GM18868 (cell line): ENCODE measurements at regions not wholly inside any gene's neighbourhood (a gene's known extent, or its start where the extent isn't known, plus 50 kb on each side); places are given as distances from the start of the nearest gene placed in this dataset.

Experiments used
- ATAC-seq: cut with Tn5 transposase; IDR thresholded peaks from one replicate; pipeline ENCODE4 v1.9.1; 2021; ENCODE audit warnings: mild to moderate bottlenecking, moderate library complexity; ENCODE audit not compliant: unreplicated experiment

DNA sequence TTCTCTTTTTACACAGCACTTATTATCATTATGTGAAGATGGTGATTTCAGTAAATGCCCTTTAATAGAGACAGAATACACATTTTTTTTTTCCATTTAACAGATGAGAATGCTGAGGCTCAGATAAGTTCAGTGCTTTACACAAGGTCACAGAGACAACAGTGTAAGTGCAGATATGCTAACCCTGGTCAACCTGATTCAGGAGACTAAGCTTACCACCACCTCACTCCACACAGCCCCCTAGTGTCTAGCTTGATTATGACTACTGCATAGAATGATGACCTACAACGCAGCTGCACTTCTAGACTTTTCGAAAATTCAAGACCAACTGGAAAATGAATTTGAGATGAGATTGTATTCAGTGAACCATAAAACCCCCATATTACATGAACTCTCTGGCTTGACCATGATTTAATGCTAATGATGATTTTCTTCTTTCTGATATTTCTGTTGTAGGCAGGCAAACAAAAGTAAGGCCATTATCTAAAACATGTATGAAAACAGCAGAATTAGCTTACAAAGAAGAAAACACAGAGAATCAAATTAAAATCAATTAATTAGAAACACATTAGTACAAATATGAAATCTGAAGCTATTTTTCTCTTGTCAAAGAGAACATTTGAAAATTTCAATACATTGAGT is 212.1 kb upstream of the PHACTR1 start:
- ATAC-seq, result peak; percentile 78

DNA sequence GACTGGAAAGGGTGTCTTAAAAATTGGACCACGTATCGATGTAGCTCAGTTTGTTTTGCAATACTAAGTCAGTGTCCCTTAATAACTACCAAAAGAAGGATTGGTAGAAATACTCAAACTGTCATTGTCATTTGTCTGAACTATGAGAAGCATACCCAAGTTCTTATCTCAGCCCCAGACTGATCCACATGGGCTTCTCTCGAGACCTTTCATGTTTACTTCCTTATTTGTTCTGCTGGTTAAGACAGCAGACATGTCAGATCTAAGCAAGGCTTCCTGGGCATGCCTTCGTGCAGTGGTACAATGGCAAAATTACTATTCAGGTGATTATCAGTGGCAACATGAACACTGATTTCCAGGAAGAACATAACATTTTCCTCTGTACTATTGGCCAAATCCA is 211.1 kb upstream of the PHACTR1 start:
- ATAC-seq, result no peak

DNA sequence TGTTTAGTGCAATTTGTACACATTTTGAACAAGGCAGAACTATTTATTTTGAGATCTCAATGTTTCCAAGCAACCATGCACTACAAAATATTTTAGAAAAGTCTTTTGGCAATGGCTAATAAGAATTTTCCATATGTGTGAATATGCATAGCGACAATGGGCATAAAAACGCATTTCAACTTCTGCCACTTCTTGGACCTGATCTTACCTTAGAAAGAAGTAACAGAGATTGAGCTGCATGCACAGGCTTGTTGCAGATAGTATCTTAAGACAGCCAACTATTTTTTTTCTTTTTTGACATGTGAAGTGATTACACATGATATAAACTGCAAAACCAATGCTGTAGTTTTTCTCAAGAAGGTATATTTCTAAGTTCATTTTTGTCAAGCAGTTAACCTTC is 210.4 kb upstream of the PHACTR1 start:
- no peak for ATAC-seq

DNA sequence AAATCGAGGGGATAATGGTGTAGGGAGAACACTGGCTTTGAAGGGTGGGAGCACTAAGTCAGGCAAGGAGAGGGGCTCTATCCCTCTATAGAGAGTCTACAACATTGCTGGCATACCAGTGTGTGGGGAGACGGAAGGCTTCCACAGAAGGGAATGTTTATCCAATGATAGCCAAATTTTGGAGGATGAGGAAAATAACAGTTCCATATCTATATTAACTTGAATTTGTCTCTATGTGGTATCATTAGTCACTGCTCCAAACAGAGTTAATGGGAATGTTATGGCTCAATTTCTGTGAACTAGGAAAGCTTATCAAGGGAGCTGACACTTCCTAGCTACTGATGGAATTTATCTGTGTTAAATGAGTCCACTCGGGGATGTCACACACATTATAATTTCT is 208.9 kb upstream of the PHACTR1 start:
- ATAC-seq, result no peak

DNA sequence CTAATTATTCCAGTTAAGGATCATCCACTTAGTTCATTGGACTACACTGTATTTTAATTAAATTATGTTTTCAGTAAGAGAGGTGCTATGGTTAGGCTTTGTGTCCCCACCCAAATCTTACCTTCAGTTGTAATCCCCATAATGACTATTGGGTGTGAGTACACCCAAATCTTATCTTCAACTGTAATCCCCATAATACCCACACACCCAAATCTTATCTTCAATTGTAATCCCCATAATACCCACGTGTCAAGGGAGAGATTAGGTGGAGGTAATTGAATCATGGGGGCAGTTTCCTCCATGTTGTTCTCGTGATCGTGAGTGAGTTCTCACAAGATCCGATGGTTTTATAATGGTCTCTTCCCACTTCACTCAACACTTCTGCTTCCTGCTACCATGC is 208.0 kb upstream of the PHACTR1 start:
- ATAC-seq, result no peak

DNA sequence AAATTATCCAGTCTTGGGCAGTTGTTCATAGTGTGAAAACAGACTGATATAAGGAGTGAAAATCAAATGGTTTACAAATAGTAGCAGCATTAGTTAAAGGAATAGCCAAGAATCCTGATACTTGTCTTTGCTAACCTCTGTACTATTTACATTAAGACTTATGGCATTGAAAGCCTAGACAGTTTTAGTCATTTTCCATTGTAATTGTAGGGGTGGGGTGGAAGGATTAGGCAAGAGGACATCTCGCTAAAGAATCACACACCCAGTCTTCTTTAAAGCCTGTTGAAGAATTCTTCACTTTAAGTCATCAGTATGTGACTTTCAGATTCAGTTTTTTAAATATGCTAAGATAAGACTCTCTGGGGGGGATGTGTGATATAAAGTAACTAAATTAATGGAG is 207.5 kb upstream of the PHACTR1 start:
- no peak for ATAC-seq

DNA sequence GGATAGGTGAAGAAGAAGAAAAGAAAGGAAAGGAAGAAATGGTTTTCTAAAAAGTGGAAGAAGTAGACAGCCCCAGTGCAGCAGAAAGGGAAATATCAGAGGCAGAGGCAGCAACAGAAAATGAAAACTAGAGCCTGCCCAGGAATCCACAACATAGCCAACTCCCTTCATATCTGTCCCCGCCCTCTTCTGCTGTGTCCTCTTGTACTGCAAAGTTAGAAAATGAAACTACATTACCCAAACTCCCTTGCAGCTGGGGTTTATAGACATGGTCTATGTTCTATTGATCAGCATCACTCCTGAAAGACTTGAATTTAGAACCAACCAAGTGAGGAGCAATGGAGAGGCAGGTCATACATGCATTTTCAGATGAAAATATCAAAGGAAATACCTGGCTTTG is 200.5 kb upstream of the PHACTR1 start:
- ATAC-seq, result peak; percentile 51

DNA sequence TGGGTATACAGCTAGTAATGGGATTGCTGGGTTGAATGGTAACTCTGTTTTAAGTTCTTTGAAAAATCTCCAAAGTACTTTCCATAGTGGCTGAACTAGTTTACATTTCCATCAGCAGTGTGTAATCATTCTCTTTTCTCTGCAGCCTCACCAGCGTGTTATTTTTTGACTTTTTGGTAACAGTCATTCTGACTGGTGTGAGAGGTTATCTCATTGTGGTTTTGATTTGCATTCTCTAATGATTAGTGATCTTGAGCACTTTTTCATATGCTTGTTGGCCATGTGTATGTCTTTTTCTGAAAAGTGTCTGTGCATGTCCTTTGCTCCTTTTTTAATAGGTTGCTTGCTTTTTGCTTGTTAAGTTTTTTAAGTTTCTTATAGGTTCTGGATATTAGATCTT is 194.2 kb upstream of the PHACTR1 start:
- ATAC-seq, result no peak

DNA sequence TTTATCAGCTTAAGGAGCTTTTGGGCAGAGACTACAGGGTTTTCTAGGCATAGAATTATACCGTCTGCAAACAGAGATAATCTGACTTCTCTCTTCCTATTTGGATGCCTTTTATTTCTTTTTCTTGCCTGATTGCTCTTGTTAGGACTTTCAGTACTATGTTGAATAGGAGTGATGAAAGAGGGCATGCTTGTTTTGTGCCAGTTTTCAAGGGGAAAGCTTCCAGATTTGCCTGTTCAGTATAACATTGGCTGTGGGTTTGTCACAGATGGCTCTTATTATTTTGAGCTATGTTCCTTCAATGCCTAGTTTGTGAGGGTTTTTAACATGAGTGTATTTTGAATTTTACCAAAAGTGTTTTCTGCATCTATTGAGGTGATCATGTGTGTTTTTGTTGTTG is 192.8 kb upstream of the PHACTR1 start:
- no peak for ATAC-seq

DNA sequence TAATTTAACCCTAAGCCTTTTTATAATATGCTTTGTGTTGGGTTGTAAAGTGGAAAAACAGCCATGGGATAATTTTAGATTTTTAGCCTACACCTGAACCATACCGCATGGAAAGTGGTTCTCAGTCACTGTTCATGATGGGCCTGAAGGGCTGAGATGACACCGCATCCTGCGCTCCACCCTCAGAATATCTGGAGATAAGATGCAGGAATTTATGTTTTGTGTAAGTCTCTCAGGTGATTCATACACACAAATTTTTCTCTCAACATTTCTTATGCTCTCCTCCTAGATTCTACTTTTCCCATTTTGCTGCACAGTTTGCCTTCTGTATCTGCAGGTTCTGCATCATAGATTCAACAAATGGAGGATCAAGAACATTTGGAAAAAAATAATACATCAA is 191.3 kb upstream of the PHACTR1 start:
- ATAC-seq, result no peak

DNA sequence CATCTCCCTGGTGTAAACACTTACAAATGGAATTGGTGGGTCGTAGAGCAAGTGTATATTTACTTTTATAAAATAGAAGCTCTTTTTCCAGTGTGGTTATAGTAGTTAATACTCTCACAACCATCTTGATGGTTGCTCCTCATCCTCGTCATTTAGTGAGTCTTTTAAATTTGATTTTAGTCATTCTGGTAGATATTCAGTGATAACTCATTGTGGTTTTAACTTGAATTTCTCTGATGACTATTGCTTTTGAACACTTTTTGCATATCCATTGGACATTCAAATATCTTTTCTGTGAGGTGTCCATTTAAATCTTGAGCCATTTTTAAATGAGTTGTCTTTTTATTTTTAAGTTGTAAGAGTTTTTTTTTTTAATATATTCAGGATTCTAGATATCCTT is 189.2 kb upstream of the PHACTR1 start:
- ATAC-seq, result no peak

DNA sequence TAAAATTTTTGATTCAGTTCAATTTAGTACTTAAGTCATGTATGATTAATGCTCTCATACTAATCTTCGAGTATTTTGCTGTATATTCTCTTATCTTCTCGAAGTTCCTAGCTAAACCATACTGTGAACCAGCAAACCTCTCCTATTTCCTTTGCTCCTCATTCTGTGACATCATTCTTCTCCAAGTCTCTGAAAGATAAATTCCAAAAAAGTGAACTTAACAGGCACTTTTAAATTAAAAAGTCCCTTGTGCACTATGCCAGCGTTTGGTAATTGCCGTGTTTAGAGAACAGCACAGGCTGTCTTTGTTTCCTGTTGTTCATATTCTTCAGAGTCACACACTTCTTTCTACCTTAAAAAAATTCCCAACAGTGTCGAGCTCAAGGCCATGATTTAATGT is 188.4 kb upstream of the PHACTR1 start:
- no peak for ATAC-seq

DNA sequence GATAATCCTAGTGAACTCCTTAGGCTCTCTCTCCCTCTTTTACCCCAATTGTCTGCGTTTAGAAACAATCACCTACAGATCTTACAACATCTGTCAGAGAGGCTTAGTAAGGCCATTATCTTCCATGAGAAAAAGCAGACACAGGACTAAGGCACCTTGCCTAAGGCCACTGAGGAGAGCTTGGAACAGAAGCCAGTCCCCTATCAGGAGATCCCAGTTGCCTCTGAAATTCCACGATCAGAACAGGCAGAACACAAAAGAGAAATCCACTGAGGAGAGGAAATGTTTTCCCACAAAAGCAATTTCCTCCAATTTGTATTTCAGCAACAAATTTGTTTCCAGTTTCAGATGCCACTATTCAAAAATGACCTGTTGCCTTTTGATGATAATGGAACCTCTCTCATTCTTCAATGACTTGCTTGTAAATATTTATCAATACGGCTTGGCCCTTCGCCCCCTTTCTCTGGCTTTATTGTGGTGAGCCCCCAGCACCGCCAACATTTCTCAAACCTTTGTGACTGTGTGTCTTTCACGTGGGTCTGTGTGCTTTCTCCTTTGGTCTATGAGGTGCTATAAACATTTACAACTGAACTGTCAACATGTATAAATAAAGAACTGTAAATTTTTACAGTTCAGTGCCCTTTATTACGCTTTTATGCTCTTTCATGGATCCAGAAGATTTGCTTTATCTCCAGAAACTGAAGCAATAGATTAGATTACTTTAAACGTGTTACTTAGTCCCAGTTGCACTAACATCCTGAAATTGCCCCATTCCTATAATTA is 187.8 kb upstream of the PHACTR1 start:
- ATAC-seq, result no peak

DNA sequence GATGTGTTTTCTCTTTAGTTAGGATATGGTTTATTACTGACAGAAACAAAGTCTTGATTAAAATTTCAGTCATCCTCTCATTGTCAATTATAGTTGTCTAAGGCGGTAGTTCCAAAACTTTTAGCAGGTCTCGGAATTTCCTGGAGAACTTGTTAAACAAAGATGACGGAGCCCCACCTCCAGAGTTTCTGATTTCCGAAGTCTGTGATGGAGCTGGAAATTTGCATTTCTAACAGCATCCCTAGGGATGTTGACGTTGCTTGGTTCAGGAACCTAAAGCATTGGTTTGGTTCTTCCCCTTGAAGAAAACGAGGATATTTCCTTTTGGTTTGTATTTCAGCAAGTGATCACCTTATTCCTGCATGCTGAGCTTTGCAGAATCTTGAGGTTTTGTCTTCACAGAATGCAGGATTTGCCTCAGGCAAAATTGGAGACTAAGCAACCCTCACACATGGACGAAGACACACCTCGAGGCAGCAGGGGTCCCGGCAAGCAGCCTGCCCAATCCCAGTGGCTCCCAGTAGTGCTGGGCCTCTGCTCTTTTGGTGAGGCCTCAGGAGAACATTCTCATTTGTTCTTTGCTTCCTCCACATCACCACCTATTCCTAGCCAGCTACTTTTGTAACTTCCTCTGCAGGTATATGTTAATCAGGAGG is 187.1 kb upstream of the PHACTR1 start:
- ATAC-seq, result no peak

DNA sequence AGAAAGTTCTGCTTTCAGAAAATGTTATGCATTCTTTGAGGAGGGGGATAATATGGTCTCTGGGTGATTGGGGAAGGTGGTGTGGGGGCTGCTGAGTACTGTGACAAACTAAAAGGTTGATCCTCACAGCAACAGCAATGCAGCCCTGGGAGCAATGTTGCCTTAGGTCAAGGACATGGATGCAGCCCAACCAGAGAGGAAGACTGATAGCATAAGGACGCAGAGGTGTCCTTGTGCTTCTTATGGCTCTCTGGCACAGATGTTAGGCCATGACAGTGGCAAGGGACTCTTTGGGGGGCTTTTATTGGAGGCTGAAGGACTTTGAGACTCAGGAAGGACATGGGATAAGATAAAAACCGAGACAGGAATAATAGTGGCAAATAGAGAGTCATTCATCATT is 186.2 kb upstream of the PHACTR1 start:
- no peak for ATAC-seq

DNA sequence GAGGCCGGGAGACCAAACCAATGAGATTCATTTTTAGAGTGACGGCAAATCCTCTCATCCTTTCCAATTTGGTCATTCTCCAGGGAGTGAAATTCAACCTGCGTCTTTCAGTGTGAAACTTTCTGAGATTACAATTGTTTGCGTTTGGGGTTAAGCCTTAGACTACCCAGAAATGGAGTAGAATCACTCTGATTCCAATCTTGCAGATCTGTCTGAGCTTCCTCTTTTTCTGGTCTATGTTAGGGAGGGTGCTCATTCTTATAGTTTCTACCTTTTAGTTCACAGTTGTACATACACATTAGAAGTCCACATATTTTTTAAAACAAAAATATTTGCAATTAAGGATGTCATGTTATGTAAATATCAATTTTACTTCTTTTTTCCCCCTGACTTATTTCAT is 183.0 kb upstream of the PHACTR1 start:
- ATAC-seq, result no peak

DNA sequence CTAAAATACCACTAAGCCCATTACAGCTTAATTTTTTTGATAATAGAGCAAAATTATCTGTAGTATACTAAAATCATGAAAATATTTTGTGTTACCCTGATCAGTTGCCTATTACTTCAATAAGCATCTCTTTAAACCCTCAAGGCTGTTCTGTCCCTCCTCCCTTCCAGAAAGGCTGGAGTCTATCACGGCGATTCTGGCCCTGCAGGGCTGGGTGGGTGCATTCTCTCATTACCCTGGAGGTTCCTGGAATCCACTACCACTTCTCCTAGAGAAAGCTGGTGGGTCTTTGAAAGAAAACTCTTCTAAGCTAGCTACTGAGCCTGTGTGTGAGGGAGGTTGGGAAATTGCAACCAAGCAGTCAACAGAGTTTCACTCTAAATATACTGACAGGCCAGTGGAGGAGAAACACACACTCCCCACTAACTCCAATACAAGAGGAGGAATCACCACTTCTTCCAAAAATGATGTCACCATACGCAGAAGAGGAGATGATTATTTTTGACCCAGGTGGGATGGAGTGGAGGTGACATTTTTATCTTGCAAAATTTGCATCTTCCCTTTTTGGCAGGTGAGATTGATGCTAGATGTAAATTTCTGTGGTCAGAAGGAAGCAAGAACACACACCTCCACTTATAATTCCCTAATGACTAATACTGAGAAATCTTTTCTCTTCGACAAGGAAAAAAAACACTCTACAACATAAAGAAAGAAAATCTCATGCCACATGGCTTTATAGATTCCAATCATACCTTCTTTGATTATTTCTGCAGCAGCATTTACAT is 182.3 kb upstream of the PHACTR1 start:
- no peak for ATAC-seq

DNA sequence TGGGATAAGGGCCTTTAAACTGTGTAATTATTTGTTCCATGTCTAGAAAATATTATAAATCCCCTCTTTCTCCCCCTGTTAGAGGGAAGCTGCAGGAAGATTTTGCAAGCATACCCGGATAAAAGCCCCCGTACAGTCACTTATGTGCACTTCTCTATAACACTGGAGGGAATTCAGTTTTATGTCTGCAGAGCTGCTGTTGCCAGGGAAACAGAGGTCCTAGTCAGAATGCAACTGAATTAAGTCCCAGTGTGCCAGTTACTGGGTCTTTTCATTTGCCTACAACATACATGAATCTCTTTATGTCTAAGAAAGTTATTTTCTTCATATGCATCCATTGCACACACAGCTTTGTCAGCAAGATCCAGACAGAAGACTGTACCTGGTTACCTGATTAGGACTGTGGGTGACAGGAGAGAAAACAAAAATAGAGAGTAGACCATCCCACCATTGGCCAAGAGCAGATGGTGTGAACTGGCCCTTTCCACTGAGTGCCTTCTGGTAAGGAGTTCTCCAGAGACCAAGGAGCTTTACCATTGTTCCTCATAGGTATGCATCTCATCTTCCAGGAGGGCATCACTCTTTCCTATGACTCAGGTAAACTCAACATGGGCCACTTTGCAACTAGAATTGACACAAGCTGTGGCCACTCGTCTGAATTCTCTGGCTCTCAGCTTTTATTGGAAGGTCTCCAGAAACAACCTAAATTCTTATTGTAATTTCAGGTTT is 180.8 kb upstream of the PHACTR1 start:
- ATAC-seq, result no peak

DNA sequence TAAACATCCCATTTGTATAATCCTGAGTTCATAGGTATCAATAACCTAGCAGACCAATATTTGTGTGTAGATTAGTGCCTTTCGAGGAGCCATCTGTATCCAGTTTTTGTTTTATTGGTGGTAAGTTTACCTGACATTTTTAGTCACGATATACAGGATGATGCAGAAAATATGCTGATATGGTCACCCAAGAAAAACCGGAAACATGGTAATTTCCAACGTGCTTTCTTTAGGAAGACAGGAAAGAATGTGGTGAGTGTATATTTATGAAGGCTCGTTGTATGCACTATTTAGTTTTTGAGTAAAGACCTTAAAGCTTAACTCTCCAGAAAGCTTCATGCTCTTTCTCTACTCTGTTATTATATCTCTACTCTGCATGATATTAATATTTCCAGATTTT is 180.2 kb upstream of the PHACTR1 start:
- no peak for ATAC-seq

DNA sequence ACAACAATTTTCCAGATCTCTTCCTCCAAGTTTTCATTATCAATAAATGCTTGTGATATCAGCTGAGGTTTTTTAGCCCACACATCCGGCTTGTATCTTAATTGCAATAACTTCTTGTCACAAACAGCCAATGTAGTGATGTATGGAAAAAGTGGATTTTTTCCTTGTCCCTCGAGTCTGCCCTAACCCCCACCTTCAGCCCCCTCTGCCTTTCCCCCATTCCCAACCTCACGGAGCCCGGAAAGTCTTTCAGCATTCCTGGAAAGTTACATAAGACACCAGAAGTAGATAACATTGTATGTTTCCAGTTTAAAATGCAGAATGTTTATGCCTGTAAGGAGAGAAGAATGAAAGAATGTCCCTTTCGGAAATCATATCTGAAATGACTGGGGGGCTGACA is 179.2 kb upstream of the PHACTR1 start:
- no peak for ATAC-seq

DNA sequence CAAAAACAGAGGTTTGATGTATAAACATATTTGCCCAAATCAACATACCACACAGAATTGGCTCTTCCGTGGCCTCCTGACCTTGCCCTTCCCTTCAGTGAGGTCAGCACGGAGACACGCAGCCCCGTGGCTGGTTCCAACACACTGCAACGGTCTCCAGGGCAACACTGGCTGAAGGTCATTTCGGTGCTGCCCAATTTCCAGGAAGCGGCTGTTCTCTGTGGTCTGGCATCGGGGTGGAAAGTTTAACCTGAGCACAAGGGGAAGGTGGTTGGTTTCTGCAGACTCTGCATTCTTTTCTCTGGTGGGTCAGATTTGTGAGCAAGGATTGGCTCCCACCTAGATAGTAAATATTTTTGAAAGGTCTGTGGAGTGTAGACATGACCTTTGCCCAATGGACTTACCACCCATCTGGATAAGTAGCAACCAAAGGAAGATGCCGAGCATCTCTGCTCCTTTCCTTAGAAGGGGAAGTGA is 177.6 kb upstream of the PHACTR1 start:
- no peak for ATAC-seq
